ENCODE measurements at regions not wholly inside any gene's neighbourhood (a gene's known extent, or its start where the extent isn't known, plus 50 kb on each side); places are given as distances from the start of the nearest gene placed in this dataset.
"Not testable (repeated sequence)": the region's sequence is repeated elsewhere in the genome, so short reads cannot be mapped to it uniquely, and the experiment has no call there.

DNA sequence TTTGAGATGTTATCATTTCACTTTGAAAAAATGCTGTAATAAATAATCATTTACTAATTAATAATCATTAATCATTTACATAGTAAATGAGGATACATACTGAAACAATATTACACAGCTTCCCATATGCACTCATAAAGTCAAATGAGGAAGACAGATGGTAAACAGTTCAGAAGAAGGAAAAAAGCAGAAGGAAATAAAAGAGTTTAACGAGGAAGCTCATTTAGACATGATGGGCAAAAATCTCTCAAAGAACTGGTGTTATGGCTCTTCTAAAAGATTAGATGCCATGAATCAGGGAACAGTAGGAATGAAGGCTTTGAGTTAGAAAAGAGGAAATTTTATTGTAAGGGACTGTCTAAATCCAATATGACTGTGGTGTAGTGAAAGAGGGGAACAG, 347.6 kb downstream of the PTPRC start:
- no peak for DNase-seq

DNA sequence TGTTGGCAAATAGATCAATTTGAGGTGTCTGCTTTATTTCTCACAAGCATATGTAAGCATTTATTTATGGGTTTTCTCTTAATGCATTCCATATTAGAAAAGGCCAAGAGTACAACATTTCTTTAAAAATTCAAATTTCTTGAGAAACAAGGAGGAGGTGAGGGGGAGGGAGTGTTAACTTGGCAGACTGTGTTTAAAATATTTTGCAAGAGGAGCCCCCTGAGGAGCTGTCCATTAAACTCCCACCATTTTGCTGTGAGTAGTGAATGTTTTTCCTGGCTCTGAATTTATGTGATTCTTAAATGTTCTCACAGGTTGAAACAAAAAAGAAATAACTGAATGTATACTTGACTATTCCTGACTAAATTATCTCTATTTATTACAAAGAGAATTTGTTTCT, 363.8 kb downstream of the PTPRC start:
- no peak for DNase-seq

DNA sequence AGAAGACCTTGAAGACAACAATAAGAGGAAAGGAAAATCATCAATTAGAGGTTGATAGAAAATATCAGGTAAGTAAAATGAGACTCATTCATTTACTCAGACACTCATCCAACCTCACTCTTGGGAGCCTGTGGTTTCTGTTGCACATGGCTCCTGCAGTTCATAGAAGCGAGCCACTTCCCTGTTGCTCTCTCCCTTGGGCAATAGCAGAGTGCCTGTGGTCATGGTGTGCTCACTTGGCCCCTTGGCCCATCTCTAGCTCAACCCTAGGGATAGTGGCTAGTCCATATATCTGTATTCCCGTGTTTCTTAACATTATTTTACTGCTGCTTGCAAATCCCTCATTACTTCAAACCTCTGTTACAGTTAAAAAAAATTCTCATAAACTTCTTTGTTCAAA, 368.6 kb downstream of the PTPRC start:
- peak; percentile 30 for DNase-seq

DNA sequence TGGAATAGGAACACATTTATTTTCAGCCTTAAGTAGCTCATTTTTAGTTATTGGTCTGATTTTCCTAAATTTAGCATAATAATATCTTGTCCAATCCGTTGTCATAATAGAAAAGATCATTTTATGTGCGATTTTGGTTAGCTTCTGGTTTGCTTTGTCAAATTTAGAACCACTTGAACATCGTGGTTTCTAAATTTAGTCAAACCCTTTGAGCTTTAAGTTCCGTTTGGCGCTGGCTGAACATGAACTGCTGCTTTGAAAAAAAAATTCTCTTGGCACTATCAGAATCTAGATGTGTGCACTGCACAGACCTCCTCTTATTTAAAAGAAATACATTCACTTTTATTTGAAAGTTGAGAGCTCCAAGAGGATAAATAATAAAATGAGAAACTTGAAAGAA, 370.6 kb downstream of the PTPRC start:
- peak; percentile 81 for DNase-seq

DNA sequence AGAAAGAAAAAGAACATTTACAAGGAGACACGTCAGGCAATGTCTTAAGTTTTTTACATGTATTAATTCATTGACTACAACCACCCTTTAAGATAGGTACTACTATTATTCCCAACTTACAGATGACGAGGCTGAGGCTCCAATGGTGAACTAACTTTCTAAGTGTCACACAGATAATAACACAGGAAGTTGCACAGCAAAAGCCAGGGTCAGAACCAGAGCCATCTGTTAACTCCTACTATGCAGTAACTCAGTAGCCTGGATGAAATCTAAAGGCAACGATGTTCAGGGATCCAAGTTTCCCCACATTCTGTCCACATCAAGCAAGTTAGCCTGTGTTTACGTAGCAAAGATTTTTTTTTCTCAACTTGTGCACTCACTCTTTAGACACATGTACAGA, 371.7 kb downstream of the PTPRC start:
- peak; percentile 50 for DNase-seq

DNA sequence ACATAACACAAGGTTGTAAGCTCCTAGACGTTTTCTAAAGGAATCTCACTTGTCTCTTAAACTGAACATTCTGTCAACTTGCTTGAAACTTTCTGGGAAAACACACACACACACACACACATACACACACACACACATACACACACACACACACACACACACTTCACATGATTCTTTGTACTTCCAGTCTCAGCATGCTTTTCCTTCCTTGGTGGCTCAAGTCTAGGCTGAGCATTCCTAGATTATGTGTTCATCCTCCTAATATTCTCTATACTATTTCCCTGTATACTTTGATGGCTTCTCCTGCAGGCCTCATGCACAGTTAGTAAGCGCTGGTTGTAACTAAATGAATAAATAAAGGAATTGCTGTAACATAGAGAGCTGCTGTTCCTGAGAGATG, 372.1 kb downstream of the PTPRC start:
- no peak for DNase-seq

DNA sequence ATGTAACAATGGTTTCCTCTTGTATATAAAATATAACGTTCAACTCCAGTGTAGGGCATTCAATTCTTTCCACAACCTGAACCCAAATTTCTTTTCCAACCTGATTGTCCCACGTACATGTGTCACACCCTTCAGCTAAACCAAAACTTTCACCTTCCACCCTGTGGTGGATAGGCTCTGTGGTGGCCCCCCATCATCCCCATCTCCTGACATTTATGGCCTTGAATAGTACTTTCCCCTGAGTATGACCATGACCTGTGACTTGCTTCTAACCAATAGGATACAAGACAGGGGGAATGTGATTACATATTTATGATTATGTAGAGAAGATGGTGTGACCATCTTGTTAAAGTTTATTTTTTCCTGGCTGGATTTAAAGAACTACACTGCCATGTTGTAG, 377.0 kb downstream of the PTPRC start:
- no peak for DNase-seq

DNA sequence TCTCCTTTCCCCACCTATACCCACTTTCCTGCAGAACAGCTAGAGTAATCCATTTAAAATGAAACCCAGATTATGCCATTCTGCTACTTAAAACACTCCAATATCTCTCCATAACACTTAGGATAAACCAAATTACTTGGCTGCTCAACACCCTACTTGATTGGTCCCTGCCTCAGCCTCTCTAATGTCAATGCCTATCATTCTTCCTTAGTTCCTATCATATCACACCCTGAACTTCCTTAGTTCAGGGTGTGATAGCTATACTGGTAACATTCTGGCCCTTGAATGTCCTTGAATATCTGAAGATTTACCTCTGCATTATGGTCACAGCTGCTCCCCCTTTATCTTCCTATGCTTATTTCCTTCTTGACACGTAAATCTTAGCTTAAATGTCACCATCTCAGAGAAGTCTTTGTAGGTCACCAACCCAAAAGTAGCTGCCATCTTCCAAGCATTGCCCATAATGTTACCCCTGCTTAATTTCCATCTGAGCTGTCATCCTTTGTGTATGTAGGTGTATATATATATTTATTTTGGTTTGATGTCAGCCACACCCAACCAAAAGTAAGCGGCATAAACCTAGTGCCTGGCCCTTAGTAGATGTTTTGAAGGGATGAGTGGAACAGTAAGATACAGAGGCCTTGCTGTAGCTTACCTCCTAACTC, 379.8 kb downstream of the PTPRC start:
- DNase-seq: no peak

DNA sequence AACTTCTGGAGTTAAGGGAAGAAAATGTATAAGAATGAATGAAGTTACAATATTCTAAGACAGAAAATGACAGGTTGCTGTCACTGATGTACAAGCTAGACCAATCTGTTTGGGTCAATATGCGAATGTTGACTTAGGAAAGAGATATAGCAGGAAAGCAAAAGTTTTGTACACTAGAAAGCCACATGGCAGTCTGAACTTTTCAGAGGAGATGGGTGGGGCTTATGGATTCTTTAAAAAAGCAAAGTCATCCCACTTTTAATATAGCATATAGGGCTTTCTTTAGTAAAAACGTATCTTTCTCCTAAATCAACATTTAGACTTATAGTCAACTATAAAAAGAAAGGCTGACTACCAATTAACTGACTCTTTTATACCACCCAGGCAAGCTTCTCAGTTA, 381.2 kb downstream of the PTPRC start:
- no peak for DNase-seq

DNA sequence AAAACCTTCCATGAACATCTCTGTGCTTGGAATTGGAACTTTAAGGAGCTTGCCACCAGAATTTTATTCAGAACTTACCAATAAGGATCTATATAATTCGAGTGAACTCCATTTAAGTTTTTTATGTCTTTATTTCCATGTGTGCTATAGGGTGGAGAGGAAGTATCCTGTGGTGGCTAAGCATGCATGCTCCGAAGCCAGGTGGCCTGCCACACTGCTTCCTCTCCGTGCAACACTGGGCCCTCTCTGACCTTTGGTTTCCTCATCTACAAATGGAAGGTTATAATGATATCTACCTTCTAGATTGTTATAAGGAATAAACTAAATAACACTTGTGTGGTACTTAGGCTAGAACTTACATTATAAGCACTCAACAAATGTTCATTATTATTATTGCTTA, 382.1 kb downstream of the PTPRC start:
- no peak for DNase-seq

DNA sequence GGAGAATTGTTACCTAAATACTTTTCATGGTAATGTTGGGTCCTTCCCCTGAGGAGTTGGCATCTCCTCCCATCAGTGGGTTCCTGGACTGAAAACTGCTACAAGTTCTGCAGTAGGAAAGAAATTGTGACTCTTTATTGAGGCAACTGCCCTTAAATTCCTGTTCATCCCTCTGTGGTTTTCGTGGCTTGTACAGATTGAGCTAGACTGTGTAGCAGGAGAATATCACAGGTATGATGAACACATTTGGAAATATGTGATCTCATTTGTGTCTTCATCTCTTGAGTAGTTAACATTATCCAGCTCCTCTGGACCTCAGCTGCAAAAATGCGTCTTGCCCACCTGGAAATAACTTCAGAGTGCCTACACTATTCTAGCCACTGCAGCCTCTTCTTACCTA, 390.6 kb downstream of the PTPRC start:
- DNase-seq: no peak

DNA sequence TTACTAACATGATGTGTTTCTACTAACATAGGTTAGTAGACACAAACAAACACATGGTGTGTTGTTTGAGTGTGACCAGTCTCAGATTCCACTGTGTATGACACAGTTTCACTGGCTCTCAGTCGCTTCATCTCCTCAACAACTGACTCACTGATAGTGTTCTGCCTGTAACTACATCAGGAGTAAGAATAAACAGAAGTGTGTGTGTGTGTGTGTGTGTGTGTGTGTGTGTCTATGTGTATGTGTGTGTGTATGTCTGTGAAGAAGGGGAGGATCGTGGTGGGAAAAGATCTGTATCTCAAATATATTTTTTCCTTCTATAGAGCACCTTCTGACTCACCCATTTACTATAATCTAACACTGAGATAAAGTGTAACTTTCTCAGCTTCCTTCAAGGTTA, 391.0 kb downstream of the PTPRC start:
- no peak for DNase-seq

DNA sequence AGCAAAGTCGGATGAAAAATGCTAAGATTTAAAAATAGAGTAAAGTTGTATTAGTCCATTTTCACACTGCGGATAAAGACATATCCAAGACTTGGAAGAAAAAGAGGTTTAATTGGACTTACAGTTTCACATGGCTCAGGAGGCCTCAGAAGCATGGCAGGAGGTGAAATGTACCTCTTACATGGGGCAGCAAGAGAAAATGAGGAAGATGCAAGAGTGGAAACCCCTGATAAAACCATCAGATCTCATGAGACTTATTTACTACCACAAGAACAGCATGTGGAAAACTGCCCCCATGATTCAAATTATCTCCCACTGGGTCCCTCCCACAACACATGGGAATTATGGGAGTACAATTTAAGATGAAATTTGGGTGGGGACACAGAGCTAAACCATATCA, 391.7 kb downstream of the PTPRC start:
- DNase-seq: not testable (repeated sequence)

DNA sequence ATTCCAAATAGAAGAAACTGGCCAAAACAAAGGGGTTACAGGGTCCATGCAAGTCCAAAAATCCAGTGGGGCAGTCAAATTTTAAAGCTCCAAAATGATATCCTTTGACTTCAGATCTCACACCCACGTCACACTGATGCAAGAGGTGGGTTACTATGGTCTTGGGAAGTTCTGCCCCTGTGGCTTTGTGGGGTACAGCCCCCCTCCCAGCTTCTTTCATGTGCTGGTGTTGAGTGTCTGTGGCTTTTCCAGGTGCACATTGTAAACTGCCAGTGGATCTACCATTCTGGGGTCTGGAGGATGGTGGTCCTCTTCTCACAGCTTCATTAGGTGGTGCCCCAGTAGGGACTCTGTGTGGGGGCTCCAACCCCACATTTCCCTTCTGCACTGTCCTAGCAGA, 392.3 kb downstream of the PTPRC start:
- not testable (repeated sequence) for DNase-seq

DNA sequence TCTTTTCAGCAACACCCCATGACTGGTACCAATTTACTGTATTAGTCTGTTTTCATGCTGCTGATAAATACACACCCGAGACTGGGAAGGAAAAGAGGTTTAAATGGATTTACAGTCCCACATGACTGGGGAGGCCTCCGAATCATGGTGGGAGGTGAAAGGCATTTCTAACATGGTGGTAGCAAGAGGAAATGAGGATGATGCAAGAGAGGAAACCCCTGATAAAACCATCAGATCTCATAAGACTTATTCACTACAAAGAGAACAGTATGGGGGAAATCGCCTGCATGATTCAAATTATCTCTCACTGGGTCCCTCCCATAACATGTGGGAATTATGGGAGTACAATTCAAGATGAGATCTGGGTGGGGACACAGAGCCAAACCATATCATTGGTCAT, 393.6 kb downstream of the PTPRC start:
- DNase-seq: not testable (repeated sequence)

DNA sequence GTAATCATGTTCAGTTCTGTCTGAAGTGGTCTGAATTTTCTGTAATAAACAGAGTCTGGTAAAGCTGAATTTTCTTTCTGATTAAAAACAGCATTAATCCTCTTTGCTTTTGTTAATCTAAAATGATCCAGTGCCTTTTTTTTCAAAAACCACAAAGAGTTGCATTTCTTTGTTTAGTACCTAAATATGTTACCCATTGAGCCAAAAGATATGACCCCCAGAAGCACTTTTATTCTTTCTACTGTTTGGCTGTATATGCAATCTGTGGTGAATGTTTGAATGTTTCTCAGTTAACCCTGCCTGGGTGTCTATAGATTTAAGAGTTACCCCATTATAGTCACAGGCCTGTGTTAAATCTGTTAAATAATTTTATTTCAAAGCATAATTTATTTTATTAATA, 394.8 kb downstream of the PTPRC start:
- no peak for DNase-seq

DNA sequence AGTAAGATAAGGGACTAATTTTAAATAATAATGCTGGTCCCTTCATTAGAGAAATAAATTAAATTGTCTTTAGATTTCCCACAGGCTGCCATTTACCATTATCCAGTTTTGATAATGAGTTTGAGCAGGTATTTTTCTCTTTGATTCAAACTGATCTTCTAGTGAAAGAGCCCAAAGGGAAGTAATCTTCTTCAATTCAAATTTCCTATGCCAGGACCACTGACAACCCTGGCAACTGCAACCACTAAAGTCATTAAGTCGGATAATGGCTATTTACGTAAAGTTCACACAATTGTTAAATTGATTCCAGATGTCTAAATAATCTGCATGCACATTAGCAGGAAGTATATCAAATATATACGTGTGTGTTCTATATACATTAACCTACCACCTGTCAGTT, 399.3 kb downstream of the PTPRC start:
- DNase-seq: no peak

DNA sequence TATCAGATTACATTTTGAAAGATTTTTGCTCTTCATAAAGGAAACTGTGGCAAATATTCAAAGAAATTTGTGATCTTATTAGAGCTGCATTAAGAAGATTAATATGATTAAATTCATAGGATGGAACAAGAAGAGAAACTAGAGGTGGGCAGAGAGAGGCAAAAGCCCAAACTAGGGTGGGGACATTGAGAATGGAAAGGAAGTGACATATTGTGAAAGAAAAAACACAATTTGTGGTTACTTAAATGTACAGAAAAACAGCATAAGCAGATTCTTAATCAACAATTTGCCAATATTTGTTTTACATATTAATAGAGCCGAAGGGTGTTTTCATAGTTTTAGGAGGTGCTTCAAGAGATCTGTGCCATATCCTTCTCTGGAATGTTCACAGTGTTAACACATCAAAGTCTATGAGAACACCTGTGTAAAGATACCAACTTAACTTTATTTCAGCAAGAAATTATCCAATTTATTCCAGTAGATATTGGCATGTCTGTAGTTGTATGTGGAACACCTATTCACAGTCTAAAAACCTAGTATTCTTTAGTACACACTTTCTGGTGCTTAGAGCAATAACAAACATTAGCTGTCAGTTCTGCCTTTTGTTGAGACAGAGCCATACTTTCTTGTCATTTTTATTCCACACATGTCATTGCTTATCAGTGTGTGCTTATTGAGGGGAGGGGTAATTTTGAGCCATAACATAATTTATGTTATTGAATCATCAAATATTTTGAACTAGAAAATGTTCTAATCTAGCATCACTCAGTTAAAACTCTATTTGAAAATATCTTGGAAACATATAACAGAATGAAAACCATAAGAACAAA, 401.5 kb downstream of the PTPRC start:
- peak; percentile 37 for DNase-seq

DNA sequence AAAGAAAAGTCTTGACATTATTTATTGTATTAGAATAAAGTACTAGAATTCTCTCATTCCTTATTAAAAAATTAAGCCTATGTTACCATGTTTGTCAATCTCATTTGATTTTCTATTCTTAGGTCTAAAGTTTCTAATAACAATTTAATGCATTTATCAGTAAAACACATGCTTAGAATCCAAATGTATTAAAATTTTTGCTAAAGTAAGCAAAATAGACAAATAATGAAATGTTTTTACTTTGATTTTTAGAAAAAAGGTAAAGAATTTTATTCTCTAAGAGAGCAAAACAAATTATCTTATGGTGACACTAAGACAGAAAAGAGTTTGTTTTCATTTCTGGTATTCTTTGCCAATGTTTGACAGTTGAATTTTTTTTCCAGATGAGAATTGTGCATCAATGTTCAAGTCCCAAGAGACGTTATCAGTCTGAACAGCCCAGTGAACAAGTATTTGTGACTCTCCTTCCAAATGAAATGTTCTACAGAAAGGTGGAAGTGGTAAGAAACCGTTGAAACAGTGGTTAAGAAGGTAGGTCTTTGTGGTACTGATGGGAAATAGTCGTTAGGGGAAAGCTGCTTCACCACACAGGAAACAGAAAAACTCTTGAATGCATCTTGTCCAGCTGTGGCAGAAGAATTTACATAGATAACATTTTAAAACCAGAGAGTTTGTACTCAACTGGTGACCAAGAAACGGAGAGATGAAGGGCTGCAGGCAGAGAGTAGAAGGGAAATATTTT, 402.5 kb downstream of the PTPRC start:
- DNase-seq: peak; percentile 93

DNA sequence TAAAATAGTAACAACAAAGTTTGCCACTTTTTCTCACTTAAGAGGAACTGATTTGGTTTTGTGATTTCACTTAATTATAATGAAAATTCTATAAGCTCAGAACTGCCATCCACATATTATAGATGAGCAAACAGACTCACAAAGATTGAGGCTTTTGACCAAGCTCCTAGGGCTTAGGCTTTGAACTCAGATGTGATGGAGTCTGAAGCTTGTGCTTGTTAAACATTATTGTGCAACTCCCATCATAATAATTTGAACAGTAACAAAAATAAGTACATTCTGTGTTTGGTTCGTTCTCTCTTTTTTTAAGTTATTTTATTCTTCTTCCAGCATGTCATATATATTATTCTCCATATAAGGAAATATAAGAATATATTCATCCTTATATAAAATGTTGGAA, 403.4 kb downstream of the PTPRC start:
- no peak for DNase-seq

DNA sequence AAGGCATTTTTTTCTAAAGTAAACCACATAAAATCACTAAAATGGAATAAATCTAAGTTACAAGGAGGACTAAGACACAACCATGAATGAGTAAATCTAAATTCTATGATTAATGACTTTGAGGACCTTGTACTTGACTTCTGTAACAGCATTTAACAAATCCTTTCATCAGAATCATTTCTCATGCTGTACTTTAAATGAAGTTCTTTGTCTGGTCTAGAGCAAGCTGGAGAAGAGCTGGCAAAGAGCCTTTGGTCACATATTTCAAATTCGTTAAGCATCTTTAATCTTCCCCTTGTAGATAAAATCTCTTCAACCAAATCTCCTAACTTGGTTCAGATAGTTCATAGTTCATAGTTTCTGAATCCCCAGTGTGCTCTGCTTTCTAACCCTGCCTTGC, 405.4 kb downstream of the PTPRC start:
- no peak for DNase-seq

DNA sequence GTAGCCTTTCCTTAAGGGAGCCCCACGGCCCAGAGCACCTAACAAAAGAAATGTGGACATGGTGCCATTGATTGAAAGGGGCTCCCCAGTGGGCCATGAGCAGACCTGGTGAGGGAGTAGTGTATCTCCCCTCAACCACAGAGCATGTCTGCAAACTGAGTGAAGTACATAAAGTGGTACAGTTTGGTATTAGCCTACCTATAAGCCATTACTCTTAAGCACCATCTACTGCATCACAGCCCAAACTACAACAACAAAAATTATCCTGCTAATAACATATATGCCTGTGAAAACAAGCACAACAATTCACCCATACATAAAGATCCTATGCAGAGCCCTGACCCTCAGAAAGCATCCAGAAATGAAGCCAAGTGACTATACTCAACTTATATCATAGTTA, 407.8 kb downstream of the PTPRC start:
- DNase-seq: no peak

DNA sequence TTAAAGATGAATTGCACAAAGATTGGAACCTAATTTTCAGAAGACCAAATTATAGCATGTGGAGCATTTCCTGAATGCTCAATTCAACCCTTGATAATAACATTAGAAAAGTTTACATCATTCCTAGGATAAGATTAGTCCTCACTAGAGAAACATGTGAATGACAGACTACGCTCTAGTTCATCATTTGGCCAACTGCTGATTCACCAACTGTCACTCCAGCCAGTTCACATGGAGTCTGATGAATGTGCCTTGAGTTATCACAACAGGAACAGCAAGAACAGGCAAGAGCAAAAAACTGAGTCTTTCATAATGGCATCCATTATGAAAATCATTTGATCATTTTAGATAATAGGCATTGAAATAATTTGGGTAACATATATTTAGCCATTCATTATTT, 415.9 kb downstream of the PTPRC start:
- DNase-seq: no peak

DNA sequence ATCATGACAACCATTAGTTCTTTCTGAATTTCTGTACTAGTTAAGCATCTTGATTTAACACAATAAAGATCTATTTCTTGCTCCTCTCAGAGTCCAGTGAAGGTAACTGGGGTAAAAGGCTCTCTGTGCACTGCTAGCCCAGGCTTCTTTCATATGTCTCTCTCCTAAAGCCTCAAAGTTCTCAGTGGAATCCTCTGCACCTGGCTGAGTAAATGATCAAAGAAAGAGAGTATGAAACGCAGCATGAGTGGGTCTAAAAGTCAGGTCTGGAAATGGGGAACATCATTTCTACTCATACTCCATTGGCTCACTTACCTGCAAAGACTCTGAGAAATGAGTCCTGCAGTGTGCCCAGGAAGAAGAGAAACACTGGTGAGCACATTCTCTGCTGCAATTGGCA, 418.5 kb downstream of the PTPRC start:
- no peak for DNase-seq

All from activated CD4-positive, alpha-beta T cell treated with anti-CD3 and anti-CD28 coated beads, Interleukin-2, amount 50 U/mL, for 16 hours (primary cell).